AG04450 (cell line): ENCODE measurements at regions not wholly inside any gene's neighbourhood (a gene's known extent, or its start where the extent isn't known, plus 50 kb on each side); places are given as distances from the start of the nearest gene placed in this dataset.

Experiments
- CTCF ChIA-PET: fragments of 300-600, 350-600 bp; formaldehyde crosslinking; extraction: SDS; loops from one replicate; lab custom pipeline; 2022; ENCODE audit warnings: antibody characterized with exemption, inconsistent platforms; lab: Charles Lee
- POLR2A ChIA-PET: fragments of 350-600 bp; formaldehyde crosslinking; extraction: SDS; loops from one replicate; lab custom pipeline; 2021; ENCODE audit warnings: antibody characterized with exemption, inconsistent platforms; lab: Yijun Ruan, JAX
- DNase-seq: peaks from one replicate; pipeline ENCODE4 v3.0.0-alpha.2; 2011; ENCODE audit warnings: low read depth, low spot score
- H3K27ac ChIP-seq: one replicate; pipeline ENCODE4 v1.5.1; 2012; ENCODE audit warnings: low read depth, low read length, control low read depth
- H3K27me3 ChIP-seq: one replicate; pipeline ENCODE4 v1.6.0; 2012; ENCODE audit warnings: low read length; ENCODE audit not compliant: control insufficient read depth, insufficient read depth
- H3K4me3 ChIP-seq: 2 replicates; pipeline ENCODE4 v1.5.1; 2011; ENCODE audit warnings: mild to moderate bottlenecking, low read depth, low read length, control low read depth
- H3K9me3 ChIP-seq: 2 replicates; pipeline ENCODE4 v1.5.1; 2012; ENCODE audit warnings: low read length; ENCODE audit not compliant: control insufficient read depth, insufficient read depth
- TF ChIP-seq, protein P1 (sequence below): IDR thresholded peaks from 2 replicates; pipeline ENCODE4 v1.5.1; 2011; ENCODE audit warnings: low read depth, low read length, control low read depth, inconsistent platforms

DNA sequence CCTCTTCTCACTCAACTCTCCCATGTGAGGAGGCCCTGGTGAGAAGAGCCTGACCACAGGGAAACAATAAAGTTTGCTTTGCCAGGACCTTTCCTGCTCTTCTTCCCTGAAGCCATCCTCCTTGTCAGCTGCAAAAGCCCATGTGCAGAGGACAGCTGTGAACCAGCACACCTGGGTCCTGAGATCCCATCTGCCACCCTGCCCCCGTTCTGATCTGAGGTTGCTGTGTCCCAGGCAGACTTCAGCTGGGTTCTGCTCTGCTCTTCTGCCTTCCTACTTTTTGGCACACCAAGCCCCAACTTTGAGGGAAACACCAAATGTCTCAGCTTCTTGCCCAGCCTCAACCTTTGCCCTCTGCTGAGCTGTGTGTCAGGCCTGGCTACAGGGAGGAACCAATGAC, 595.1 kb upstream of the ARPP21 start:
- H3K9me3 ChIP-seq, result peaks cover 9% of the 10 kb centered on the region
- TF ChIP-seq, protein P1, sequence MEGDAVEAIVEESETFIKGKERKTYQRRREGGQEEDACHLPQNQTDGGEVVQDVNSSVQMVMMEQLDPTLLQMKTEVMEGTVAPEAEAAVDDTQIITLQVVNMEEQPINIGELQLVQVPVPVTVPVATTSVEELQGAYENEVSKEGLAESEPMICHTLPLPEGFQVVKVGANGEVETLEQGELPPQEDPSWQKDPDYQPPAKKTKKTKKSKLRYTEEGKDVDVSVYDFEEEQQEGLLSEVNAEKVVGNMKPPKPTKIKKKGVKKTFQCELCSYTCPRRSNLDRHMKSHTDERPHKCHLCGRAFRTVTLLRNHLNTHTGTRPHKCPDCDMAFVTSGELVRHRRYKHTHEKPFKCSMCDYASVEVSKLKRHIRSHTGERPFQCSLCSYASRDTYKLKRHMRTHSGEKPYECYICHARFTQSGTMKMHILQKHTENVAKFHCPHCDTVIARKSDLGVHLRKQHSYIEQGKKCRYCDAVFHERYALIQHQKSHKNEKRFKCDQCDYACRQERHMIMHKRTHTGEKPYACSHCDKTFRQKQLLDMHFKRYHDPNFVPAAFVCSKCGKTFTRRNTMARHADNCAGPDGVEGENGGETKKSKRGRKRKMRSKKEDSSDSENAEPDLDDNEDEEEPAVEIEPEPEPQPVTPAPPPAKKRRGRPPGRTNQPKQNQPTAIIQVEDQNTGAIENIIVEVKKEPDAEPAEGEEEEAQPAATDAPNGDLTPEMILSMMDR, result no peak
- H3K4me3 ChIP-seq, result no peak overlapping the region
- CTCF ChIA-PET, result no interaction called here
- no peak overlapping the region for H3K27ac ChIP-seq
- POLR2A ChIA-PET, result no interaction called here
- DNase-seq, result no peak
- H3K27me3 ChIP-seq, result no peaks in the 10 kb centered on the region

GRCh38 chr3:35045118-35045517, 594.2 kb upstream of the ARPP21 start:
- Histone ChIP-seq H3K9me3 (peaks cover 9% of the 10 kb centered on the region), H3K4me3 (no peak overlapping the region), H3K27me3 (no peaks in the 10 kb centered on the region), H3K27ac (no peak overlapping the region)
- POLR2A ChIA-PET, result no interaction called here
- CTCF ChIA-PET, result no interaction called here
- DNase-seq, result no peak
- TF ChIP-seq, protein P1, result no peak

GRCh38 chr3:35064761-35065160, 574.6 kb upstream of the ARPP21 start:
- Histone ChIP-seq H3K9me3 (no peaks in the 10 kb centered on the region), H3K27ac (no peak overlapping the region), H3K27me3 (no peaks in the 10 kb centered on the region), H3K4me3 (no peak overlapping the region)
- POLR2A ChIA-PET, result no interaction called here
- CTCF ChIA-PET, result no interaction called here
- TF ChIP-seq, protein P1, result no peak
- DNase-seq, result no peak

GRCh38 chr3:35065891-35066290, 573.4 kb upstream of the ARPP21 start:
- no peaks in the 10 kb centered on the region for H3K27me3 ChIP-seq
- H3K4me3 ChIP-seq, result no peak overlapping the region
- CTCF ChIA-PET, result no interaction called here
- no peaks in the 10 kb centered on the region for H3K9me3 ChIP-seq
- TF ChIP-seq, protein P1, result no peak
- DNase-seq, result no peak
- POLR2A ChIA-PET, result no interaction called here
- no peak overlapping the region for H3K27ac ChIP-seq

DNA sequence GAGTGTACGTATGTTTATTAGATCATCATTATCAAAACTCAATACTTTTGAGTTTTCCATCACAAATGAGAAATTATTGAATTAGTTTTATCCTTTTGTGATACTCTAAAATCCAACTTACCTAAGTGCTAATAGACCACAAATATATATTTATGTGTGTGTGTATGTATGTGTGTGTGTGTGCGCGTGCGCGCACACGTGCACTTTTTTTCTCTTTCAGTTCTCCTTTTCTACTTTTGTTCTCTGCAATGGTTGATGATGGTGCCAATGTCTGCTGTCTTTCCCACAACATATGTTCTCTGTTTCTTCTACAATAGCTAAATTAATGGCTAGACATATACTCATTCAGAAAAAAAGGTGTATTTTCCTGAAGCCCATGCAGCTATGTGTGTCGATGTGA, 571.6 kb upstream of the ARPP21 start:
- Histone ChIP-seq H3K27me3 (no peaks in the 10 kb centered on the region), H3K4me3 (no peak overlapping the region), H3K27ac (no peak overlapping the region), H3K9me3 (no peaks in the 10 kb centered on the region)
- DNase-seq, result no peak
- ChIA-PET POLR2A (no interaction called here), CTCF (no interaction called here)
- TF ChIP-seq, protein P1, result no peak
